HepG2 (cell line): ENCODE measurements at regions not wholly inside any gene's neighbourhood (a gene's known extent, or its start where the extent isn't known, plus 50 kb on each side); places are given as distances from the start of the nearest gene placed in this dataset.

Experiments
- ATAC-seq: fragments of 200-7000 bp; cut with Tn5 transposase; 3 replicates; pipeline ENCODE4 v1.9.1; 2020; ENCODE audit warnings: mild to moderate bottlenecking, moderate library complexity
- BruUV-seq: library from RNA; stranded (reverse); fragments of 400-500 nt; replicated peaks from 2 replicates; lab custom pipeline; 2021; lab: Mats Ljungman, UMichigan
- CTCF ChIA-PET: fragments of 300-600 bp; formaldehyde crosslinking; extraction: SDS; loops from one replicate; lab custom pipeline; 2021; ENCODE audit warnings: low total read pairs, inconsistent platforms, low intra/inter-chr PET ratio; lab: Yijun Ruan, JAX
- POLR2A ChIA-PET: fragments of 350-600 bp; sonication (Branson Sonifier 250); formaldehyde crosslinking; loops from one replicate; lab custom pipeline; 2020; ENCODE audit warnings: antibody characterized with exemption, inconsistent platforms; lab: Yijun Ruan, JAX
- DNase-seq: peaks from one replicate; pipeline ENCODE4 v3.0.0-alpha.2; 2015; ENCODE audit warnings: low spot score
- FAIRE-seq: peaks from 3 replicates; lab custom pipeline; 2011; peaks lifted over from hg19 to GRCh38; lab: Jason Lieb, UNC
- H2AFZ ChIP-seq: one replicate; pipeline ENCODE4 v1.6.1; 2011; ENCODE audit warnings: low read length, inconsistent platforms
- H3K27ac ChIP-seq: fragments of 300-600 bp; 3 replicates; pipeline ENCODE4 v1.8.0; 2011; ENCODE audit warnings: mixed run types, mild to moderate bottlenecking, mixed read lengths, low read length, inconsistent platforms; ENCODE audit not compliant: insufficient read depth; ENCODE audit errors: extremely low read length
- H3K27me3 ChIP-seq, 2 experiments: fragments of 200-600 bp in 1 of 2; 2 replicates in 1 of 2; 3 replicates in 1 of 2; pipeline versions ENCODE4 v1.6.0 to v1.8.0; 2011; ENCODE audit warnings: low read length in 2 of 2, mild to moderate bottlenecking in 2 of 2, moderate library complexity in 2 of 2, inconsistent platforms in 1 of 2; ENCODE audit not compliant: insufficient read depth in 2 of 2, control insufficient read depth in 1 of 2
- H3K36me3 ChIP-seq, 2 experiments: fragments of 200-600 bp in 1 of 2; replicated peaks in 1 of 2; 2 replicates in 1 of 2; 3 replicates in 1 of 2; pipeline versions ENCODE4 v1.5.1 to v1.8.0; 2011; ENCODE audit warnings: low read length in 2 of 2, inconsistent platforms in 1 of 2; ENCODE audit not compliant: insufficient read depth in 2 of 2, control insufficient read depth in 1 of 2
- H3K4me1 ChIP-seq: 2 replicates; pipeline ENCODE4 v1.5.1; 2012; ENCODE audit warnings: low read length, inconsistent platforms; ENCODE audit not compliant: insufficient read depth
- H3K4me2 ChIP-seq: 2 replicates; pipeline ENCODE4 v1.6.0; 2011; ENCODE audit warnings: low read depth, low read length, inconsistent platforms
- H3K4me3 ChIP-seq, 3 experiments: fragments of 200-600 bp in 1 of 3; sonication (generic), shearing (Covaris generic) in 1 of 3; replicated peaks in 1 of 3; 2 replicates each; pipeline ENCODE4 v1.5.1; 2011 to 2016; ENCODE audit warnings: low read length in 3 of 3, inconsistent platforms in 2 of 3, low read depth in 2 of 3, mild to moderate bottlenecking in 2 of 3, control low read depth in 1 of 3, mixed read lengths in 1 of 3; ENCODE audit not compliant: insufficient read depth in 1 of 3
- H3K79me2 ChIP-seq: one replicate; pipeline ENCODE4 v1.6.1; 2011; ENCODE audit warnings: low read length, inconsistent platforms; ENCODE audit not compliant: insufficient read depth
- H3K9ac ChIP-seq: 2 replicates; pipeline ENCODE4 v1.6.0; 2011; ENCODE audit warnings: mild to moderate bottlenecking, low read depth, low read length, inconsistent platforms; ENCODE audit not compliant: insufficient read depth
- H3K9me3 ChIP-seq: 2 replicates; pipeline ENCODE4 v1.5.1; 2012; ENCODE audit warnings: mild to moderate bottlenecking, low read length
- H4K20me1 ChIP-seq: 2 replicates; pipeline ENCODE4 v1.6.0; 2011; ENCODE audit warnings: inconsistent platforms, mild to moderate bottlenecking, low read length, moderate library complexity; ENCODE audit not compliant: insufficient read depth
- CREB1 ChIP-seq, 2 experiments: fragments of 450-650 bp in 1 of 2; IDR thresholded peaks; 2 replicates each; pipeline ENCODE4 v1.6.1; 2016 to 2017; ENCODE audit warnings: control low read depth in 1 of 2, mild to moderate bottlenecking in 1 of 2, missing compliant biosample characterization in 1 of 2, missing genetic modification characterization in 1 of 2
- ERF ChIP-seq: IDR thresholded peaks from 2 replicates; pipeline ENCODE4 v1.6.1; 2018; ENCODE audit warnings: missing biosample characterization, missing genetic modification reagents
- GTF3A ChIP-seq: sonication (generic); formaldehyde crosslinking; conservative IDR thresholded peaks from 2 replicates; pipeline ENCODE4 v1.4.0; 2020; ENCODE audit warnings: mild to moderate bottlenecking, missing genetic modification reagents
- IKZF5 ChIP-seq: IDR thresholded peaks from 2 replicates; pipeline ENCODE4 v1.6.1; 2018; ENCODE audit warnings: missing genetic modification reagents, mild to moderate bottlenecking, missing compliant biosample characterization
- NFAT5 ChIP-seq: sonication (generic); formaldehyde crosslinking; IDR thresholded peaks from 2 replicates; pipeline ENCODE4 v1.4.0; 2020; ENCODE audit warnings: missing genetic modification reagents
- SKI ChIP-seq: fragments of 450-650 bp; IDR thresholded peaks from one replicate; pipeline ENCODE4 v1.6.1; 2018; ENCODE audit warnings: mild to moderate bottlenecking; ENCODE audit not compliant: partially characterized antibody
- TAF1 ChIP-seq: sonication (generic); formaldehyde crosslinking; IDR thresholded peaks from 2 replicates; pipeline ENCODE4 v1.4.0; 2020; ENCODE audit warnings: missing genetic modification reagents
- U2AF2 ChIP-seq: fragments of 200-400 bp; formaldehyde crosslinking; IDR thresholded peaks from 2 replicates; pipeline ENCODE4 v1.6.1; 2017; ENCODE audit warnings: low read depth, mild to moderate bottlenecking, low read length
- ZFP1 ChIP-seq: IDR thresholded peaks from 2 replicates; pipeline ENCODE4 v1.6.1; 2016
- ZSCAN9 ChIP-seq: IDR thresholded peaks from 2 replicates; pipeline ENCODE4 v1.6.1; 2016; ENCODE audit warnings: borderline replicate concordance
- WGBS: methylation state at CpG from one replicate; pipeline ENCODE4 v1.1.6; 2017; ENCODE audit warnings: low lambda C conversion rate; 5-methylcytosine and 5-hydroxymethylcytosine counted together
- in situ Hi-C: cut with HindIII; loops from 2 replicates; pipeline ENCODE4 v1.10.0; 2017; ENCODE audit warnings: low pct_unique_long_range_greater_than_20kb; ENCODE audit not compliant: extremely low pct_ligation_motif_present
- intact Hi-C: fragments of 100-400 bp; cut with micrococcal nuclease; formaldehyde crosslinking; loops from one replicate; pipeline ENCODE4 v1.10.0; 2022; ENCODE audit not compliant: unreplicated experiment
- TF ChIP-seq, protein P1 (sequence below): sonication (generic); formaldehyde crosslinking; IDR thresholded peaks from 2 replicates; pipeline ENCODE4 v1.5.1; 2020; ENCODE audit warnings: missing genetic modification reagents, mild to moderate bottlenecking, borderline replicate concordance

GRCh38 chr2:133685636-133686215 lies 117.5 kb upstream of the NCKAP5 start:
- ChIA-PET CTCF (no interaction called here), POLR2A (no interaction called here)
- H3K4me1 ChIP-seq = no peaks in the 10 kb centered on the region
- FAIRE-seq = no peak
- DNase-seq = no peak
- in situ Hi-C loops = no loop called here
- H3K9me3 ChIP-seq = no peaks in the 10 kb centered on the region
- no TSS peak for BruUV-seq
- no peak overlapping the region for H3K4me3 ChIP-seq
- H3K36me3 ChIP-seq = no peaks in the 10 kb centered on the region
- no peak for ATAC-seq
- H2AFZ ChIP-seq = no peak overlapping the region
- H3K27ac ChIP-seq = no peak overlapping the region
- no peaks in the 10 kb centered on the region for H4K20me1 ChIP-seq
- H3K4me2 ChIP-seq = no peak overlapping the region
- WGBS = 21% methylated on average over 2 of the region's 2 CpGs
- H3K79me2 ChIP-seq = no peaks in the 10 kb centered on the region
- TF ChIP-seq IKZF5 (CRISPR knock-in tag) = no peak
- TF ChIP-seq U2AF2 = no peak
- H3K9ac ChIP-seq = no peak overlapping the region
- intact Hi-C loops = no loop called here
- H3K27me3 ChIP-seq = no peaks in the 10 kb centered on the region; a peak in 2 of 5 replicates

GRCh38 chr2:133690780-133691179 lies 122.5 kb upstream of the NCKAP5 start:
- no peaks in the 10 kb centered on the region for H3K79me2 ChIP-seq
- no peak for DNase-seq
- no peak overlapping the region for H3K9ac ChIP-seq
- CTCF ChIA-PET = no interaction called here
- H3K4me2 ChIP-seq = no peak overlapping the region
- no peaks in the 10 kb centered on the region for H4K20me1 ChIP-seq
- no peaks in the 10 kb centered on the region for H3K36me3 ChIP-seq
- no peak for ATAC-seq
- no peak overlapping the region for H3K4me3 ChIP-seq
- no peaks in the 10 kb centered on the region; a peak in 2 of 5 replicates for H3K27me3 ChIP-seq
- intact Hi-C loops (no loop called here), in situ Hi-C loops (no loop called here)
- no TSS peak for BruUV-seq
- no peak overlapping the region for H3K27ac ChIP-seq
- H2AFZ ChIP-seq = no peak overlapping the region
- H3K9me3 ChIP-seq = no peaks in the 10 kb centered on the region
- no peak for FAIRE-seq
- H3K4me1 ChIP-seq = no peaks in the 10 kb centered on the region
- 8% methylated on average over 3 of the region's 3 CpGs for WGBS
- POLR2A ChIA-PET = no interaction called here
- TF ChIP-seq ZSCAN9 (CRISPR knock-in tag) (no peak), NFAT5 (CRISPR knock-in tag) (no peak), ZFP1 (CRISPR knock-in tag) (no peak), TAF1 (CRISPR knock-in tag) (no peak), GTF3A (CRISPR knock-in tag) (no peak), CREB1 (IDR thresholded peaks at IDR 0.05) (no peak), CREB1 (CRISPR knock-in tag; IDR thresholded peaks at IDR 0.05) (no peak), ERF (CRISPR knock-in tag) (no peak), SKI (no peak)
- TF ChIP-seq, protein P1, sequence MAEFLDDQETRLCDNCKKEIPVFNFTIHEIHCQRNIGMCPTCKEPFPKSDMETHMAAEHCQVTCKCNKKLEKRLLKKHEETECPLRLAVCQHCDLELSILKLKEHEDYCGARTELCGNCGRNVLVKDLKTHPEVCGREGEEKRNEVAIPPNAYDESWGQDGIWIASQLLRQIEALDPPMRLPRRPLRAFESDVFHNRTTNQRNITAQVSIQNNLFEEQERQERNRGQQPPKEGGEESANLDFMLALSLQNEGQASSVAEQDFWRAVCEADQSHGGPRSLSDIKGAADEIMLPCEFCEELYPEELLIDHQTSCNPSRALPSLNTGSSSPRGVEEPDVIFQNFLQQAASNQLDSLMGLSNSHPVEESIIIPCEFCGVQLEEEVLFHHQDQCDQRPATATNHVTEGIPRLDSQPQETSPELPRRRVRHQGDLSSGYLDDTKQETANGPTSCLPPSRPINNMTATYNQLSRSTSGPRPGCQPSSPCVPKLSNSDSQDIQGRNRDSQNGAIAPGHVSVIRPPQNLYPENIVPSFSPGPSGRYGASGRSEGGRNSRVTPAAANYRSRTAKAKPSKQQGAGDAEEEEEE (CRISPR knock-in tag) = no peak
